ENCODE measurements at regions not wholly inside any gene's neighbourhood (a gene's known extent, or its start where the extent isn't known, plus 50 kb on each side); places are given as distances from the start of the nearest gene placed in this dataset.
"Not testable (repeated sequence)": the region's sequence is repeated elsewhere in the genome, so short reads cannot be mapped to it uniquely, and the experiment has no call there.

- H3K36me3 ChIP-seq: no peaks in the 10 kb centered on the region
- WGBS, 5 donors: 88 to 97% (median 94%) methylated on average over 2 of the region's 2 CpGs
- no peak for DNase-seq
- TF ChIP-seq CTCF (IDR thresholded peaks at IDR 0.05) (no peak), POLR2A (IDR thresholded peaks at IDR 0.05) (no peak), POLR2AphosphoS5 (IDR thresholded peaks at IDR 0.05) (no peak), EP300 (IDR thresholded peaks at IDR 0.05) (no peak)
- H3K4me3 ChIP-seq: no peak overlapping the region
- no peak overlapping the region for H3K27ac ChIP-seq
- H3K4me1 ChIP-seq: no peaks in the 10 kb centered on the region
- H3K27me3 ChIP-seq: no peaks in the 10 kb centered on the region
- H3K9me3 ChIP-seq: no peaks in the 10 kb centered on the region
- intact Hi-C loops (cut with DNase I; ENCODE audit: low total_unique reads): no loop called here
Measured at GRCh38 chr3:20563985-20564384, 378.0 kb upstream of the SGO1 start.

GRCh38 chr3:20563251-20563650, 377.2 kb upstream of the SGO1 start:
- TF ChIP-seq POLR2A (IDR thresholded peaks at IDR 0.05) (no peak), CTCF (IDR thresholded peaks at IDR 0.05) (no peak), POLR2AphosphoS5 (IDR thresholded peaks at IDR 0.05) (no peak), EP300 (IDR thresholded peaks at IDR 0.05) (no peak)
- no peaks in the 10 kb centered on the region for H3K27me3 ChIP-seq

GRCh38 chr3:20561166-20561565, 375.2 kb upstream of the SGO1 start:
- WGBS, 5 donors: 52 to 70% (median 57%) methylated on average over 2 of the region's 2 CpGs
- Histone ChIP-seq H3K4me1 (no peaks in the 10 kb centered on the region), H3K9me3 (no peaks in the 10 kb centered on the region), H3K36me3 (no peaks in the 10 kb centered on the region), H3K4me3 (no peak overlapping the region), H3K27ac (no peak overlapping the region), H3K27me3 (no peaks in the 10 kb centered on the region)
- intact Hi-C loops (cut with DNase I; ENCODE audit: low total_unique reads): no loop called here
- TF ChIP-seq CTCF (IDR thresholded peaks at IDR 0.05): no peak
- TF ChIP-seq EP300 (IDR thresholded peaks at IDR 0.05): no peak
- TF ChIP-seq POLR2AphosphoS5 (IDR thresholded peaks at IDR 0.05): no peak
- no peak for TF ChIP-seq POLR2A (IDR thresholded peaks at IDR 0.05)
- no peak for DNase-seq

More at GRCh38 chr3:20563251-20563650, 377.2 kb upstream of the SGO1 start:
- Histone ChIP-seq H3K4me1 (no peaks in the 10 kb centered on the region), H3K36me3 (no peaks in the 10 kb centered on the region), H3K4me3 (no peak overlapping the region), H3K27ac (no peak overlapping the region), H3K9me3 (no peaks in the 10 kb centered on the region)
- 64 to 77% (median 70%) methylated on average over 4 of the region's 4 CpGs for WGBS, 5 donors
- DNase-seq: peak in 1 of 2 donors; percentile 9
- intact Hi-C loops (cut with DNase I; ENCODE audit: low total_unique reads): no loop called here

GRCh38 chr3:20560446-20560845, 374.4 kb upstream of the SGO1 start:
- intact Hi-C loops (cut with DNase I; ENCODE audit: low total_unique reads); H3K36me3 ChIP-seq; H3K27me3 ChIP-seq; H3K27ac ChIP-seq; H3K4me3 ChIP-seq; H3K4me1 ChIP-seq; H3K9me3 ChIP-seq: not testable (repeated sequence)
- 61 to 80% (median 65%) methylated on average over 5 of the region's 5 CpGs for WGBS, 5 donors
- peak in 1 of 2 donors; percentile 19 for DNase-seq

- no peak for TF ChIP-seq EP300 (IDR thresholded peaks at IDR 0.05)
- TF ChIP-seq POLR2A (IDR thresholded peaks at IDR 0.05): no peak
- no peak for TF ChIP-seq CTCF (IDR thresholded peaks at IDR 0.05)
- no peak for TF ChIP-seq POLR2AphosphoS5 (IDR thresholded peaks at IDR 0.05)
- no peak overlapping the region for H3K27ac ChIP-seq
- no peaks in the 10 kb centered on the region for H3K27me3 ChIP-seq
- intact Hi-C loops (cut with DNase I; ENCODE audit: low total_unique reads): no loop called here
- no peaks in the 10 kb centered on the region for H3K36me3 ChIP-seq
- no peaks in the 10 kb centered on the region for H3K9me3 ChIP-seq
- no peak for DNase-seq
- WGBS, 5 donors: 77 to 91% (median 84%) methylated on average over 2 of the region's 2 CpGs
- no peak overlapping the region for H3K4me3 ChIP-seq
- H3K4me1 ChIP-seq: no peaks in the 10 kb centered on the region
Measured at GRCh38 chr3:20558161-20558560, 372.2 kb upstream of the SGO1 start.
